OCI-LY7 (cell line): ENCODE measurements at regions not wholly inside any gene's neighbourhood (a gene's known extent, or its start where the extent isn't known, plus 50 kb on each side); places are given as distances from the start of the nearest gene placed in this dataset.

ENCODE experiments used
- BruUV-seq: library from RNA; stranded (reverse); fragments of 400-500 nt; replicated peaks from 2 replicates; lab custom pipeline; 2021; lab: Mats Ljungman, UMichigan
- CTCF ChIA-PET: fragments of 300-600 bp; sonication (Branson Sonifier 250); formaldehyde crosslinking; loops from one replicate; lab custom pipeline; 2022; ENCODE audit warnings: antibody characterized with exemption; ENCODE audit not compliant: unreplicated experiment; lab: Charles Lee
- POLR2A ChIA-PET: fragments of 300-600 bp; sonication (Branson Sonifier 250); formaldehyde crosslinking; loops from one replicate; lab custom pipeline; 2022; ENCODE audit warnings: antibody characterized with exemption; lab: Charles Lee
- DNase-seq: peaks from one replicate; pipeline ENCODE4 v3.0.0-alpha.2; 2015; ENCODE audit warnings: low spot score
- H2AFZ ChIP-seq: fragments of 200-600 bp; sonication (generic), shearing (Covaris generic); 2 replicates; pipeline ENCODE4 v1.6.1; 2014; ENCODE audit warnings: mild to moderate bottlenecking, antibody characterized with exemption, low read length, moderate library complexity
- H3K27ac ChIP-seq: fragments of 200-600 bp; sonication (generic); 2 replicates; pipeline ENCODE4 v1.5.1; 2014; ENCODE audit warnings: mixed run types, low read depth, mild to moderate bottlenecking, moderate library complexity, low read length, inconsistent platforms; ENCODE audit not compliant: poor library complexity, severe bottlenecking
- H3K36me3 ChIP-seq: fragments of 200-600 bp; sonication (generic); 2 replicates; pipeline ENCODE4 v1.6.1; 2014; ENCODE audit warnings: mild to moderate bottlenecking, antibody characterized with exemption, low read length, moderate library complexity, mixed read lengths; ENCODE audit not compliant: insufficient read depth
- H3K4me1 ChIP-seq: fragments of 200-600 bp; sonication (generic); 2 replicates; pipeline ENCODE4 v1.5.1; 2014; ENCODE audit warnings: mild to moderate bottlenecking, low read length; ENCODE audit not compliant: insufficient read depth, poor library complexity, severe bottlenecking
- H3K4me2 ChIP-seq: fragments of 200-600 bp; sonication (generic); 2 replicates; pipeline ENCODE4 v1.6.1; 2014; ENCODE audit warnings: mild to moderate bottlenecking, low read length
- H3K4me3 ChIP-seq: fragments of 200-600 bp; sonication (generic); 2 replicates; pipeline ENCODE4 v1.5.1; 2014; ENCODE audit warnings: mild to moderate bottlenecking, low read depth, low read length; ENCODE audit not compliant: poor library complexity, severe bottlenecking
- H3K79me2 ChIP-seq: fragments of 200-600 bp; sonication (generic); 2 replicates; pipeline ENCODE4 v1.6.1; 2016; ENCODE audit warnings: low read depth, mild to moderate bottlenecking, low read length, moderate library complexity, mixed read lengths; ENCODE audit not compliant: insufficient read depth
- H3K9me2 ChIP-seq: fragments of 200-600 bp; sonication (generic); 2 replicates; pipeline ENCODE4 v1.6.1; 2016; ENCODE audit warnings: mild to moderate bottlenecking, low read length, mixed read lengths; ENCODE audit not compliant: insufficient read depth
- H3K9me3 ChIP-seq: fragments of 200-600 bp; sonication (generic); 2 replicates; pipeline ENCODE4 v1.6.1; 2014; ENCODE audit warnings: mild to moderate bottlenecking, mixed run types, low read length, mixed read lengths
- H4K20me1 ChIP-seq: fragments of 200-600 bp; sonication (generic); 2 replicates; pipeline ENCODE4 v1.6.1; 2014; ENCODE audit warnings: mild to moderate bottlenecking, antibody characterized with exemption, low read length, moderate library complexity, mixed read lengths; ENCODE audit not compliant: insufficient read depth
- CTCF ChIP-seq: fragments of 200-600 bp; sonication (generic); conservative IDR thresholded peaks from 2 replicates; pipeline ENCODE4 v1.5.1; 2014; ENCODE audit warnings: mild to moderate bottlenecking, antibody characterized with exemption, low read length, moderate library complexity, mixed read lengths
- EZH2phosphoT487 ChIP-seq: fragments of 200-600 bp; sonication (generic); IDR thresholded peaks from 2 replicates; pipeline ENCODE4 v1.6.1; 2018; ENCODE audit warnings: low read depth, borderline replicate concordance, mild to moderate bottlenecking, mixed run types, antibody characterized with exemption, low read length, moderate library complexity, mixed read lengths
- intact Hi-C: fragments of 100-400 bp; cut with micrococcal nuclease; formaldehyde crosslinking; loops from one replicate; pipeline ENCODE4 v1.10.0; 2022; ENCODE audit not compliant: unreplicated experiment

- no TSS peak for BruUV-seq
- intact Hi-C loops: no loop called here
These were observed 576.5 kb downstream of the MED13L start for GRCh38 chr12:115700896-115701465.

GRCh38 chr12:115700081-115700480 is 577.4 kb downstream of the MED13L start:
- no TSS peak for BruUV-seq
- intact Hi-C loops: no loop called here

More at GRCh38 chr12:115700896-115701465, 576.5 kb downstream of the MED13L start:
- H3K27ac ChIP-seq: no peak overlapping the region
- H3K4me1 ChIP-seq: no peaks in the 10 kb centered on the region
- CTCF ChIA-PET: no interaction called here
- no peak overlapping the region for H2AFZ ChIP-seq
- no peaks in the 10 kb centered on the region for H3K9me2 ChIP-seq
- H3K4me2 ChIP-seq: no peak overlapping the region
- no peaks in the 10 kb centered on the region for H3K9me3 ChIP-seq
- POLR2A ChIA-PET: no interaction called here
- no peaks in the 10 kb centered on the region for H3K79me2 ChIP-seq
- H3K36me3 ChIP-seq: no peaks in the 10 kb centered on the region
- no peak overlapping the region for H3K4me3 ChIP-seq
- no peaks in the 10 kb centered on the region for H4K20me1 ChIP-seq
- no peak for DNase-seq
- TF ChIP-seq EZH2phosphoT487 (no peak), CTCF (no peak)

More at GRCh38 chr12:115700081-115700480, 577.4 kb downstream of the MED13L start:
- Histone ChIP-seq H3K9me3 (no peaks in the 10 kb centered on the region), H3K4me2 (no peak overlapping the region), H3K36me3 (no peaks in the 10 kb centered on the region), H3K79me2 (no peaks in the 10 kb centered on the region), H3K4me3 (no peak overlapping the region), H3K9me2 (no peaks in the 10 kb centered on the region), H4K20me1 (no peaks in the 10 kb centered on the region), H3K27ac (no peak overlapping the region), H2AFZ (no peak overlapping the region), H3K4me1 (no peaks in the 10 kb centered on the region)
- ChIA-PET CTCF (no interaction called here), POLR2A (no interaction called here)
- TF ChIP-seq EZH2phosphoT487 (no peak), CTCF (no peak)
- no peak for DNase-seq
